ENCODE measurements at regions not wholly inside any gene's neighbourhood (a gene's known extent, or its start where the extent isn't known, plus 50 kb on each side); places are given as distances from the start of the nearest gene placed in this dataset.

DNA sequence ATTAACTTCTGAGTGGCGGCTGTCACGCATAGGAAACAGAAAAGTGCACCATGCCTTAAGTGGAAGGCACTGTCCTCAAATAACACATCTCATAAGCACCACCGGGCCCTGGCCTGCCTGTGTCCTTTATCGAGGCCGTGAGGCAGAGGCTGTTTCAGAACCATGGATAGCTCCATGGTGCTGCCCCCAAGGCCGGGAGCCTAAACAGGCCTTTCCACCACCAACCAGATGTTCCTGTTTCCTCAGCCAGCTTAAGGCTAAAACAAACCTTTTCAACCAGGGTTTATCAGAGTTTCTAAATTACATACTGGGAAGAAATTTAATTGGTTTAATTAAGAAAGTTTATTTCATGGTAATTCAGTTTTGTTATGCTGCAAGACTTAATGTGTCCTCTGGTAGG is 114.4 kb downstream of the DMRTA2 start:
- H3K4me3 ChIP-seq (ENCODE audit: low read depth, low read length), result no peak overlapping the region
- DNase-seq (ENCODE audit: low read depth), result peak; percentile 40
- TF ChIP-seq, protein P1, sequence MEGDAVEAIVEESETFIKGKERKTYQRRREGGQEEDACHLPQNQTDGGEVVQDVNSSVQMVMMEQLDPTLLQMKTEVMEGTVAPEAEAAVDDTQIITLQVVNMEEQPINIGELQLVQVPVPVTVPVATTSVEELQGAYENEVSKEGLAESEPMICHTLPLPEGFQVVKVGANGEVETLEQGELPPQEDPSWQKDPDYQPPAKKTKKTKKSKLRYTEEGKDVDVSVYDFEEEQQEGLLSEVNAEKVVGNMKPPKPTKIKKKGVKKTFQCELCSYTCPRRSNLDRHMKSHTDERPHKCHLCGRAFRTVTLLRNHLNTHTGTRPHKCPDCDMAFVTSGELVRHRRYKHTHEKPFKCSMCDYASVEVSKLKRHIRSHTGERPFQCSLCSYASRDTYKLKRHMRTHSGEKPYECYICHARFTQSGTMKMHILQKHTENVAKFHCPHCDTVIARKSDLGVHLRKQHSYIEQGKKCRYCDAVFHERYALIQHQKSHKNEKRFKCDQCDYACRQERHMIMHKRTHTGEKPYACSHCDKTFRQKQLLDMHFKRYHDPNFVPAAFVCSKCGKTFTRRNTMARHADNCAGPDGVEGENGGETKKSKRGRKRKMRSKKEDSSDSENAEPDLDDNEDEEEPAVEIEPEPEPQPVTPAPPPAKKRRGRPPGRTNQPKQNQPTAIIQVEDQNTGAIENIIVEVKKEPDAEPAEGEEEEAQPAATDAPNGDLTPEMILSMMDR (IDR thresholded peaks at IDR 0.05; ENCODE audit: insufficient read depth, low read length), result no peak

- no peak for DNase-seq (ENCODE audit: low read depth)
- TF ChIP-seq, protein P1 (IDR thresholded peaks at IDR 0.05; ENCODE audit: insufficient read depth, low read length), result no peak
- H3K4me3 ChIP-seq (ENCODE audit: low read depth, low read length), result no peak overlapping the region
Observed at GRCh38 chr1:50305808-50306207, 117.4 kb downstream of the DMRTA2 start.

DNA sequence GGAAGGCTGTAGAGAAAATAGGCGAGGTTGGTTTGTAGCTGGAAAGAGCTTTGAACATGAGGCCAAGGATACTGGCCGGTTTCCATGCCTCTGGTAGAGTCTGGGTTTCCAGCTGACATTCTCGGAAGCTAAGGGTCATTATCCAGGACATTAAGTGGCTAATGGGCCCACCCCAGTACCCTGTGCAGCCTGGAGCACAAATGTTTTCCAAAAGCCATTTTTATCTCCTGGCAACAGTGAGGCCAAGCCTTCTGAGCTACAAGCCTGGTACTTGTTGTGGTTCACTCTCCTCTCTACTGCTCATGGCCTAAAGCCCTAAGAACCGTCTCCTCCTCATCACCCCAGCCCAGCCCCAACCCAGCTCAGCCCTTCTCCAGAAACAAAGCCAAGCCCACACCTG is 122.9 kb downstream of the DMRTA2 start:
- DNase-seq (ENCODE audit: low read depth), result no peak
- TF ChIP-seq, protein P1 (IDR thresholded peaks at IDR 0.05; ENCODE audit: insufficient read depth, low read length), result no peak
- H3K4me3 ChIP-seq (ENCODE audit: low read depth, low read length), result no peak overlapping the region

- TF ChIP-seq, protein P1 (IDR thresholded peaks at IDR 0.05; ENCODE audit: insufficient read depth, low read length), result no peak
- DNase-seq (ENCODE audit: low read depth), result no peak
Observed at GRCh38 chr1:50295566-50295965, 127.7 kb downstream of the DMRTA2 start.

DNA sequence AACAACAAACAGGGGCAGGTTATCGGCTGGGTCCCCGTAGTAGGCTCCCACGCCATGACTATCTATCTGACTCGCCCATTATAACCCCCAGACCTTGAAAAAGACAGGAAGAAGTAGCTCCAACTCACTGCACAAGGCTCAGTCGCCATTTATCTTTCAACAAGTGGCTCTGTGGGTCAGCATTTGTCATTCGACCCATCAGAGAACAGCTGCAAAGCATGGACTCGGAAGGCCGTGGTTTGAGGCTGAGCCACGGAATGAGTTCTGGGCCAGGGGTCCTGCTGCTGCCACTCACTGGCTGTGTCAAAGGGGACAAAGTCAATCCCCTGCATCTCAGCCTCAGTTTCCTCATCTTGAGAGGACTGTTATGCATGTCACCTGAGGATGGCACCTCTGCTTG is 131.0 kb downstream of the DMRTA2 start:
- no peak for DNase-seq (ENCODE audit: low read depth)
- H3K4me3 ChIP-seq (ENCODE audit: low read depth, low read length), result no peak overlapping the region
- TF ChIP-seq, protein P1 (IDR thresholded peaks at IDR 0.05; ENCODE audit: insufficient read depth, low read length), result no peak

More at GRCh38 chr1:50295566-50295965, 127.7 kb downstream of the DMRTA2 start:
- no peak overlapping the region for H3K4me3 ChIP-seq (ENCODE audit: low read depth, low read length)

GRCh38 chr1:50289495-50289894 is 133.7 kb downstream of the DMRTA2 start:
- TF ChIP-seq, protein P1 (IDR thresholded peaks at IDR 0.05; ENCODE audit: insufficient read depth, low read length), result no peak
- no peak for DNase-seq (ENCODE audit: low read depth)

GRCh38 chr1:50285994-50286393 is 137.2 kb downstream of the DMRTA2 start:
- DNase-seq (ENCODE audit: low read depth), result no peak
- H3K4me3 ChIP-seq (ENCODE audit: low read depth, low read length), result no peak overlapping the region
- TF ChIP-seq, protein P1 (IDR thresholded peaks at IDR 0.05; ENCODE audit: insufficient read depth, low read length), result no peak

More at GRCh38 chr1:50289495-50289894, 133.7 kb downstream of the DMRTA2 start:
- H3K4me3 ChIP-seq (ENCODE audit: low read depth, low read length), result no peak overlapping the region

Measured in fibroblast of the aortic adventitia (primary cell).